ENCODE measurements at regions not wholly inside any gene's neighbourhood (a gene's known extent, or its start where the extent isn't known, plus 50 kb on each side); places are given as distances from the start of the nearest gene placed in this dataset.
A peak's percentile ranks its signal among the peaks of the same experiment; 100 is the strongest.

DNA sequence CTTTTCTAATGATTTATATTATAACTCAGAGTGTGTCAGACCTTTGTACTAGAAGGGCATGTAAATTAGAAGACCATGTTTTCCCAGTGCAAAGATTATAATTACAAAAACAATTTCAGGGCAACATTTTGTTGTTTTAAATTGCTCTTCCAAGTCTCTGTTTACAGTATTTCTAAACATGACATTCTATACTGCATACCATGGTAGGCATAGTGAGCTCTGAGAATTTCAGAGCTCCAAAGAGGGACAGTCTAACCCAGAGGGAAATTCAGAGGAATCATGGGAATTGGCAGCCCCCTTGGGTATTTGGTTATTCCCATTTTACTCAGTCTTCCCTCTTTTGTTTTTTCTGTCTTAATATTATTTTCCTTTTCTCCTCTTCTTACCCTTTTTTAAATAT lies 361.5 kb upstream of the SEMA6D start:
- no peak for DNase-seq

DNA sequence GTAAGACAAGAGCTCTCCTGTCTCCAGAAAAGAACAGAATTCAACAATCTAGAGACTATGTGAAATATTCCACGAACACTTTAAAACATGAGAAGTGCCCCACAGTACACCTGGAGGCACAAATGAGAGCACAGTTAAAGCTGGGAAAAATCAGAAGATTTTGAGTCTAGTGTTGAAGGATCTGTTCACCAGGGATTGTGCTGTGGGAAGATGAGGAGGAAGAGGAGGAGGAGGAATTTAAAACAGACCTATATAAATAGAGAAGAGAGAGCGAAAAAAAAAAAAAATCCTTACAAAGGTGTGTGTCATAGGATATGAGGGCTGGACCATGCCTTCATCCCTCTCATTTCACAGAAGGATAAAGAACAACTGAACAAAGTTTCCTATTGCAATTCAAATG lies 361.0 kb upstream of the SEMA6D start:
- DNase-seq, result no peak

DNA sequence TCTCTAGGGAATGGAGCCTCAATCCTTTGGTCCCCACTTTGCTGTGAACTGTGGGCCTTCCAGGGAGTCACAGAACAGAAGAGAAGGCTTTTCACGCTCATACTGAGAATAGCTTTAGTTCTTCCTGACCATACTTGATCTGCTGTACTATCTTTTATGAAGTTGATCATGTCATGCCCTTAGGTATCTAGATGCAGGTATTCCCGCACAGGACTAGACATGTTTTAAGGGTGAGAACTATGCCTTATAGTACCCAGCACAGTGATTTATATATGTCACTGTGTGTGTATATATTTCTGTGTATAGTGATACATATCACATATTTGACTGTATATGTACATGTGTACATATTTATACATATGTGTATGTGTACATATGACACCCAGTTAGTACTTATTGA lies 358.4 kb upstream of the SEMA6D start:
- no peak for DNase-seq

DNA sequence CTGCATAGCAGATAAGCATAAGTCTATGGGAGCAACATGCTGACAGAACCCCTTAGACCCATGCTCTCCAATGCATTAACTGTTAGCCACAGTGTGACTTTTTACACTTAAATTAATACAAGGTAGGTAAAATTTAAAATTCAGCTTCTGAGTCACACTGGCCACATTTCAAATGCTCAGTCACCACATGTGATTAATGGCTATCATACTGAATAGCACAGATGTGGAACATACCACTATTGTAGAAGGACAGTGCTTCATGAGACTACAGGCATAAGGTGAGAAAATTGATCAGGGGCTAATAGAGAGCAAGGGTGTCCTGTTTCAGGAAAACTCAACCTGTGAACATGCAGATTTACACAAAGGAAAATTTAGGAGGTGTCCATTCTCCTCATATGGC lies 357.0 kb upstream of the SEMA6D start:
- DNase-seq, result no peak

DNA sequence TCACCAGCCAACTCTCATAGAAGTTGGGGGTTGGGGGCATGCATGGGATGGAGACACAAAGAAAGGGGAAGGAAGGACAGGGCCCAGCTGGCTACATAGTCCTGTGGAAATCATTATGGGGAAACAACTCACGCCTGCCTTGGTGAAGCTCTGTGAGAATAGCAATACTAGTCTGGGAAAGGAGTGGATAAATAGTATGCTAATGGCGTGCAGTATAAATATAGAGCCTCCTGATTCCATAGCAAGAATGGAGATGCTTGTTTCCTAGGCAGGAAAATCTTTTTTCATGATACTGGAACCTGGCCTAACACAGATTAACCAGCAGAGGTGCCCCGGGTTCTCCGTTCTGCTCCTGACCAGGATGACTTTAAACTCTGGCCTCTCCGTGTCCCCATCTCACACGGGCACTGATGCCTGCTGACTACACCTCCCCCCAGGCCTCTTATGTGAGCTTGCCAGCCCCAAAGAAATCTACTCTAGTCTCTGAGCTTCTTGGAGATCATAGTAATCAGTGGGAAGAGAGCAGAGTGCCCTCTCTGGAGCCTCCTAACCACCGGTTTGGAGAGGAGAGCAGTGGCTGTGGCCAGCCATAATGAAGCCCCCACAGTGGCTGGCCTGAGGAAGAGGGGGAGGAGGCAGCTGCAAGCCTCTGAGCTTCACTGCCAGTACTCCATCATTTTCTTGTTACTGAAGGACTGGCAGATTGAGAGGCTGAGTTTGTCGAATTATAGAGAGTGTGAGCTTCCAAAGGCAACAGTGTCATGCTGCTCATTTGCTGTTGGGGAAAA lies 355.0 kb upstream of the SEMA6D start:
- no peak for DNase-seq

DNA sequence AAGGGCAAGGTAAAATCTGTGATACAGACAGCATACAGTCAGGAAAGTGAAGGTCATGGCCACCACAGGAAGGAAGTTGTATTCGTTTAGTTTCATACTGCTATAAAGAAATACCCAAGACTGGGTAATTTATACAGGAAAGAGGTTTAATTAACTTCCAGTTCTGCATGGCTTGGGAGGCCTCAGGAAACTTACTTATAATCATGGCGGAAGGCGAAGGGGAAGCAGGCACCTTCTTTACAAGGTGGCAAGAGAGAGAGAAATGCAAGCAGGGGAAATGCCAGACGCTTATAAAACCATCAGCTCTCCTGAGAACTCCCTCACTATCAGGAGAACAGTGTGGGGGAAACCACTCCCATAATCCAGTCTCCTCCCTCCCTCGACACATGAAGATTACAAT lies 353.7 kb upstream of the SEMA6D start:
- no peak for DNase-seq

DNA sequence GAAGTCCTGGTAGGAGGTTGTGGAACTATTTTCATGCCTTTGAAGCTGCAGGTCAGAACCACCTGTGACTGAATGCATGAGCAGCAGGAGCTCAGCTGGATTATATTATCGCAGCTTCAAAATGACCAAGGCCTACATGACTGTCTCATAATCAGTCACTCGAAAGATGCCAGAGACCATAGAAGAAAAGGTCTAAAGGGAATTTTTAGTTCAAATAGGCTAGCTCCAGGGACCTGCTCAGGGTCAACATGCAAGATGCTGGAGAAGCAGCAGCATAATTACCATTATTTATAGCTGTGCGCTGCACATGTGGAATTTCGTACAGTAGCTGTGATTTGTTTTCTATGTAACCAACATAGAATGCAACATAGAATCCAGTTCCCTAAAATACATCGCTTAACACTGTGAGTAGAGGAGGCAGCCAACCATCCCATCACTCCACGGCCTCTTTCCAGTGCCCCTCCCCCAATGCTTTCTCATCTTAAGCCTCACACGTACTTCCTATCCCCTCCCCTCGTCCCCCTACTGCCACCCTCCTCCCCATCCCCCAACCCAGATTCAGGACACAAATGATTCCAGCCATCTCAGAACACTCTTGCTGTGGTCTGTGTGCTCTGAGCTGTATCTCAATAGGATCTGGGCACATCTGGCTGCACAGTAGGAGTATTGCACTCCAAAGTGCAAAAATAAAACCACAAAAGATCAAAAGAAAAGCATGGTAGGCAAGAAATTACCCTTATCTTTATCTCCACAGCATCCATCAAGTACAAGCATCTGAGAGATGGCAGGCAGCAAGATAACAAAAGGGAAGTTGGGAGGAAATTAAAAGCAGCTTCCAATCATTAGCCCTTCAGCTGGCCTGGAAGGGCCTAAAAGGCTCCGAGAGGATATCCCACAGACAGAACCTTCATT lies 352.8 kb upstream of the SEMA6D start:
- no peak for DNase-seq

DNA sequence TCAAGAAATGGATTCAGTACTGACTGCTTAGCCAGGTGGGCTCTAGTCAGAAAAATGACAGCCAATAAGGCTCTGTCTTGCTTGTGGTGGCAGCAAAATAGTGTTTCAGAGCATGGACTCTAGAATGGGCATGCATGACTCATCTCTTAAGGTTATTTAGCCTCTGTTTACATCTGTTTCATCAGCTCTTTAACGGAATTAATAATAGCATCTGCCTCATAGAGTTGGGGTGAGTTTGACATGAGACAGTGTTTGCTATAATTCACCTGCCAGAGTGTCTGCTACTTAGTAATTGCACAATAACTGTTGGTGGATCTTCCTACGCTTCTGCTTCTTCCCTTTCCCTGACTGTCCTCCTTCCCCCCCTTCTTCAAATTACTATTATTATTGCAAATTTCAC lies 350.4 kb upstream of the SEMA6D start:
- DNase-seq, result no peak

DNA sequence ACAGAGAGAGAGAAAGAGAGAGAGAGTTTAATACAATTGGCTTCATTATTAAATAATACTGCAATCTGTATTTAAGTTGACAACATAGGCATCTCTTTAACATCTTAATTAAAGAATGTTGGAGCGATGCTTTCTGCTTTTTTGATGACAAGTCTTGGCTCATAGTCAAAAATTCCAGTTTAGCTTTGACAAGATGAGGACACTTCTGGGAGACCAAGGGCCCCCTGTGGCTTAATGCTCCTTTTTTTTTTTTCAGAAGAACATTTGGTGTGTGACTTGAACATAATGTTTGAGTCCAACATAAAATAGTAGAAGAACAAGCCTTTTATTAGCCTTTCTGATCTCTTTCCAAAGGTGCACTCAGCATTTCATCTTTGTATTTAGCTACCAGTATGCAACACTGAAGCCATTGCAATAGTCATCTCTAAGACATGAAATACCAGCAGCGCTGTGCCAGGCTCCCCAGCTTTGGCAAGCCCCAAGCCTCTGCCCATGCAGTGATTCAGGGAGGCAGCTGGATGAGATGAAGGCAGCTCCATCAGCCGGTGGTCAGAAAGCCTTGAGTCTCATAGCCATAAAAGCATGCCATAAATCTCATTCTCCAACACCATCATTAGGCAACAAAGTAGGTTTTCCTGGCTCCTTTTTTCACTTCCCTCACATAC lies 349.4 kb upstream of the SEMA6D start:
- DNase-seq, result no peak

DNA sequence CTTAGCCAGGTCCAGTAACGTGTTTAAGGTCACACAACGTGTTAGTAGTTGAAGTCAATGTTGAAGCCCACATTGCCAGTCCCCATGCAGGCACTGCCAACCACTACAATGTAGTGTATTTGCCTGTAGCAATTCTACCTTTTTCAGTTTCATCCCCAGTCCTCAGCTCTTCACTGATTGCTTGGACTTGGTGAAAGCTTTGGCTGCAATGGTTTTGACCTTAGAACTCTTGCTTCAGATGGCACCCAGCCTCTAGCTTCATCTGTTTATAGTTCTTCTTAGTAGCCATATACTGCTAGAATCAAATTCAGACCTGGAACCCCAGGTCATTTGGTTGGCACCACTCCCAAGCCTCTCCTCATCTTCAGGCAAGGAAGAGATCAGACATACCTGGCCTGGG lies 345.4 kb upstream of the SEMA6D start:
- DNase-seq, result no peak

DNA sequence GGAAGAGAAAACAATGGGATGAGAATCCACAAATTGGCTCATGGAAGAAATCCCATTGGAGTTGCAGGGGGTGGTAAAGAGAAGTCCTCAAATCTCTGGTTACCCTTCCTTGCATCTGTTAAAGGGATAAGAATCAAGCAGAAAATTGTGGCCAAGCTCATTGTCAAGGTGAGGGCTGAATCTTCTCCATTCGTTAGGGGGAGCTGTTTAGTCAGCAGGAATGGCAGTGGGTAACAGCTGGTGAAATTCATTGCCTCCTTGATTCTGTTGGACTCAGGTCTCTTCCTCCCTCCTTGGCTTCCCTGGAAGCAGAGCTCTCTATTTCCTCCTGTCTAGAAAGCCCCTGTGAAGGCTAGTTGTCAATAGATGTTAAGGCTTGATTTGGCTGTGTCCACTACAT lies 343.1 kb upstream of the SEMA6D start:
- DNase-seq, result peak; percentile 19

DNA sequence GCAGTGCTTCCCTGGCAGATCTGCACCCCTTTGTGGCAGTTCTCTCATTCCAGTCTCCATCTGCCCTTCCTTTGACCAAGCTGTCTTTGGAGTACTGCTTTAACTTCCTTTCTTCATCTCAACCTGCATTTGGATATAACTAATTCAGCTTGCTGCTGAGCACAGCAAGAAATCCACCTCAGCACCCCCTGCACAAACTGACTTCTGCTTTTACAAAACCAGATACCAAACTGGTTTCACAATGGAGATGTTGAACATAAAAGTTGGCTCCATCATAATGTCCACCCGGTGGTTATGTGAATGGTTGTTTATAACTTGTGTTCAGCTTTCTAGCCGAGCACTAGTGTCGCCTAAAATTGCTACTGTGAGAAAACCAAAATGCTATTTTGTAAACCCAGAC lies 341.1 kb upstream of the SEMA6D start:
- DNase-seq, result no peak

DNA sequence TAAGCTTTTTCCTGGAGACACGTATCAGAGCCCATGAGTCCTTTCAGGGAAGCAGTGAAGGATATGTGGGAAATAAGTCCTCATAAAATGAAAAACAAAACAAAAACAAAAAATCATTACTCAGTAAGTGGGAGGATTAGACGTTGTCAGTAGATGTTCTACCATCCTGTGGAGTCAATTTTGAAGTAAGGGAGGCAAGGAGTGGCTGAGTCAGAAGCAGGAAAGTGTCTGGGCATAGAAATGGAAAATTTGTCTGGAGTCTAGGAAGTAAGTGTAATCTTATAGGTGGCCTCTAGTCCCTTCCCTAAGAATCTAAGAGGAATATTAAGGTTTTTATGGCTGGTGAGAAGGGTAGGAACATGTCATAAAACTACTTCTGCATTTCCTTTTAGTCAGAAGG lies 339.8 kb upstream of the SEMA6D start:
- DNase-seq, result no peak

DNA sequence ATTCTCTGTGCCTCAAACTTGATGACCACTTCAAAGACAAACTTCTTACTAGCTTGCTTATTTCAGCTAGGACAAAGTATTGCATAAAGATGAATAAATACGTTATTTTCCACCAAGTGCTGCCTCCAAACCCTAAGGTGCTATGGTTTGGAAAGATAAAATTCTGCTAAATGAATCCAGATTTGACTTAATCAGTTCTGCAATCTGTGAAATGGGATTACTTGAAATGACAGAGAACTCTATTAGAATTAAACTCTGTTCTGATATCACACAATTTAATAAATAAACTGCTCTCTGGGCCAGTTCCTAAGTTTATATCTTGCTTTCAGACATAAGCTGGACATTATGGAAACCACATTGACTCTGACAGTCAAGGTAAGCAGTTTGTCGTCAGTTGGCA lies 338.8 kb upstream of the SEMA6D start:
- no peak for DNase-seq

DNA sequence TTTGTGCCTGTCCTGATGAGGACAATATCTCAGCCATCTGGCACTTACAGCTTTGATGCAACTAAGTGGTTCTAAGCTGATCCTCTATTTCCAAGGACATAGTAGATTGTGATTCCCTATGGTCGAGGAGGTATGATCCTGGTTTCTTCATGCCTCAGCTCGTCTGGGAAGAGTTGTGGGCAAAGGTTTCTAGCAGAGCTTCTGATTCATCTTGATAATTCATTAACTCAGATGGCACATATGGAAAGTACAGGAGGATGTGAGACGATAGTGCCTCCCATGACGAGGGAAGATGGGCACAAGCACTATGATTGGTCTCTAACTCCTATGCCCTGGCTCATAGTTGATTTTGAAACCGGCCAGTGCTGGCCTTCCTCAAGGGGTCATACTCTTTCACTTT lies 334.2 kb upstream of the SEMA6D start:
- DNase-seq, result no peak

DNA sequence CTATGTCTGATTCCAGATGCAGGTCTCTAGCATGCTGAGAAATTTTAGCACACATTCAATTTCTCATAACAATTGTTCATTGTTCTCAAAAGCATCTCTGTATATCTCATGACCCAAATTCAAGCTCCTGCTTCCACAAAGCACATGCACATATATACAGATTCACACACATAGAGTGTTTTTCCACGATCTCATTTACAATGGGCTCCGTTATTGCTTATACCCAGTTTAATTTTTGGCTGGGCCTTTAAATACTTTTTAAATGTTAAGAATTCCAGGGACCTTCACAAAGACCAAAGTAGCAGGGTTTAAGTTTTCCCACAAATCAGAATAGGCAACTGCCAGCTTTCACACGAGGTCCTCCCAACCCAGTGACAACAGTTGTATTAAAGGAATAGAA lies 333.5 kb upstream of the SEMA6D start:
- no peak for DNase-seq

DNA sequence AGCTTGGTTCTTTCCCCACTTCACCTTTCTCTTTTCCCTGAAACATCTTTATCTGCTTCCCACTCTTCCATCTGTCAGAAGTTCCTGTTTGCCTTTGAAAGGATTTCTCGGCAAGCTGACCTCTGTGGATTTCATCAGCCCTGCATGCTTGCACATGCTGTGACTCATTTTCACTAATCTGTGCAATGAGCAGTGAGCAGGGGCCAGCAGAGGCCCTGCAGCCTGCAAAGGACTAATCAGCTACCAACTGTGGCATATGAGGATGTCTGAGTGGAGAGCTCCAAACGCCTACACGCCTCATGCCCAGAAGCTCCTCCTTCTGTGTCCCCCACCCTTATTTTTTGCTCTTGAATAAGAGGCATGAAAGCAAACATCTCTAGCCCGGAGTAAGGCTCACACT lies 333.0 kb upstream of the SEMA6D start:
- DNase-seq, result no peak

DNA sequence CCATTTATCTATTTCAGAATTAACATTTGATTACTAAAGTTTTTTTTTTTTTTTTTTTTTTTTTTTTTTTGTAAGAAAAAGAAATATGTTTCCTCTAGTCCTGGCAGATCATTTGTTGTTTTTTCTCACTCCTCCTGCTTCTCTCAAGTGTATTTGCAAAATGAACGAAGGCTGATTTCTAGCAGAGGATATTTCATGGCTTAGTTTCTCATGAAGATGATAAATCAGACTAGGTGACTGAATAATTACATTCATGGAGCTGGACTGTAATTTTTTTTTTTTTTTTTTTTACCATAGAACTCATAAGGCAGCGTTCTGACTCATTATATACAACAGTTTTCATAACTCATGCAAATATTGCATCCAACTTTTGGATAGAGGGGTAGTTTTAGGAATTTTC lies 332.5 kb upstream of the SEMA6D start:
- no peak for DNase-seq

DNA sequence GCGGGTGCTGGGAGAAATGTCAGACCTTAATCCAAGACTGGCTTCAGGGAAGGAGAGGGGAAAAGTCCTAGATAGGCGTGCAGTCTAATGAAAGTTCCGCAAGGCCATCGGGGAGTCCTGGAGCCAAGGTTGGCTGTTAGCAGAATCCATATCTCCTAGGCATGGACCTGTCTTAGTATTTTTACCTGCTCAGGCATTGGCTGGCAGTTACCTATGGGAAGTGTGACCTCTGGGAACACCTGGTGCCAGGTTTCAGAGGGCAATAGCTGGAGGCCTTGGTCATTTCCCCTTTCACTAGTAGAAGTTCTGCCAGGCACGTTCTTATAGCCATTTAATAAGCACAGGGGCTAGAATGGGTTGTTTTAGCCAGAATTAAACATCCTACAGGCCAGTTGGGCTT lies 330.8 kb upstream of the SEMA6D start:
- no peak for DNase-seq

DNA sequence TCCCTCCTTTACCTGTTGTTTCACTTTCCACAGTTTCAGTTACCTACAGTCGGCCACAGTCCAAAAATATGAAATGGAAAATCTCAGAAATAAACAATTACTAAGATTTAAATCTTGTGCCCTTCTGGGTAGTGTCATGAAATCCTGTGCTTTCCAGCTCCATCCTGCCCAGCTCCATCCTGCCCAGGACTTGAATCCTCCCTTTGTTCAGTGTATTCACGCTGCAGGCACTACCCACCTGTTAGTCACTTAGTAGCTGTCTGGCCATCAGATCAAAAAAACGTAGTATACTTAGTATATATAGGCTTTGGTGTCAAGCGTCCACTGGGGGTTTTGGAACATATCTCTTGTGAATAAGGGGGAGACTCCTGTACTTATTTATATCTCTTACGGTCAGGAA lies 329.0 kb upstream of the SEMA6D start:
- no peak for DNase-seq

DNA sequence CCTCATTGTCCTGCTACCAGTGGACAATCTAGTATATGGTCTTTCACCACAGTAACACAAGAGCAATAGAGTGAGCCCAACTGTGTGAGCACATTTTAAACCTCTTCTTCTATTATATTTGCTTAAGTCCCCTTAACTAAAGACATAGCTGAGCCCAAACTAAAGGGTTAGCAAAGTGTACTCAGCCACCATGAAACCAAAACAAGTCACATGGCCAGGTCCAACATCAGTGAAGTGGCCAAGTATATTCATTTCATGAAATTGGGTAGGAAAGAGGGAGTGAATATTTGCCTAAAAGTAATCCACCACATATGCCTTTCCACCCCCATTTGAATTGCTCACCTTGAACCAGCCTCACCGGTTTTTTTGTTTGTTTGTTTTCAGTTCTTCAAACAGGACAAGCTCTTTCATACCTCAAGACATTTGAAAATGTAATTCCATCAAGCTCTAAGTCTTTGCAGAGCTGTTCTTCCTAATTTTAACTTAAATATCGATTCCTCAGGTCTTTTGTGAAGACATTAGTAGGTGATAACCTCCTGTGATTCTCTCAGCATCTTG lies 327.0 kb upstream of the SEMA6D start:
- DNase-seq, result no peak

DNA sequence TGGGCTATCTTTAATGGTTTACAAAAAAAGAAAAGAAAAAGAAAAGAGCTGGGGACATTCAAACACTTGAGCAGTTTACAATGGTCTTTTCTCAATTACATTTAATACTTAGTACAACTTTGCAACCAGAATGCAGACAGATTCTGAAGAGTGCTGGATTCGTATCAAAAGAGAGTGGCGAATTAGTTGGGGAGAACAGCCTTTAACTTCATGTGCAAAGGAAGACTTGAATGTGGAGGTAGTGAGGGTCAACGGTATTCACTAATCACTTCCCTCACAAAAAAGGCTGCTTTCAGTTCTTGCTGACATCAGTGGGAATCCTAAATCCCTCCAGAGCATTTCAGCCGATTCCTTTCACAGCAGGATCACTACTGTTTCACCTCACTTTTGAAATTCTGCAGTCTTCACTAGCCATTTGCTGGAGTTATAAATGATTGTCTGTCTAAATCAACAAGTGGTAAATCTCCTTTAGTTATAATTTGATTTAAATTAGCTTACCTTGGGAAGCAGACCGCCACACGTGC lies 323.0 kb upstream of the SEMA6D start:
- DNase-seq, result no peak

DNA sequence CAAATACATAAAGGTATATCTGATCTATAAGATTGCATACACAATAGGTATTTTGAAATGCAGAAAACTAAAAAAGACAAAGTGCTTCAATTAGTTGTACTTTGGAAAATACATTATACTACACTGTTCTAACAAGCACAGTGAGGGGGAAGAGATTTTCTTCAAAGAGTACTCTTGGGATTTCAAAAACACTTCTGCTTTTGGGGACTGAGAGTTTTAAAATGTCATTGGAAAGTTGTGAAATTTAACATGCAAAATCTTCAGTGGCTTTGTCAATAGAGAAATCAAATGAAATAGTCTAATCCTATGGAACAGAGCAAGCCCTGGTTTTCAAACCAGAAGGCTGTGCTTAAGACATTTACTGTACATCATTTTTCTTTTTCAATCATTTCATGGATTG lies 322.2 kb upstream of the SEMA6D start:
- DNase-seq, result no peak

All from NCI-H748 treated with DMSO at 0.1 percent for 48 hours (cell line).